WTC11 (cell line): ENCODE measurements at regions not wholly inside any gene's neighbourhood (a gene's known extent, or its start where the extent isn't known, plus 50 kb on each side); places are given as distances from the start of the nearest gene placed in this dataset.

Experiments
- ATAC-seq: fragments of 200-7000 bp; cut with Tn5 transposase; 2 replicates; pipeline ENCODE4 v1.10.0; 2021; ENCODE audit warnings: mild to moderate bottlenecking, moderate library complexity
- CTCF ChIA-PET: fragments of 300-600 bp; sonication (Branson Sonifier 250); formaldehyde crosslinking; loops from one replicate; lab custom pipeline; 2021; ENCODE audit warnings: antibody characterized with exemption; lab: Charles Lee
- POLR2A ChIA-PET: fragments of 350-600 bp; sonication (Branson Sonifier 250); formaldehyde crosslinking; loops from one replicate; lab custom pipeline; 2021; ENCODE audit warnings: antibody characterized with exemption; lab: Charles Lee
- DNase-seq: peaks from one replicate; pipeline ENCODE4 v3.0.0; 2021; ENCODE audit warnings: low spot score
- H3K27ac Mint-ChIP-seq: 2 replicates; pipeline ENCODE4 v1.8.0; 2021; ENCODE audit warnings: mixed read lengths
- H3K27me3 Mint-ChIP-seq: 2 replicates; pipeline ENCODE4 v1.8.0; 2021; ENCODE audit warnings: low read depth, mild to moderate bottlenecking, moderate library complexity, mixed read lengths
- H3K36me3 Mint-ChIP-seq: 2 replicates; pipeline ENCODE4 v1.8.0; 2021; ENCODE audit warnings: mixed read lengths
- H3K4me1 Mint-ChIP-seq: 2 replicates; pipeline ENCODE4 v1.8.0; 2022; ENCODE audit warnings: mixed read lengths
- H3K4me3 Mint-ChIP-seq: 2 replicates; pipeline ENCODE4 v1.8.0; 2021; ENCODE audit warnings: mild to moderate bottlenecking, moderate library complexity, mixed read lengths
- H3K9me3 Mint-ChIP-seq: 2 replicates; pipeline ENCODE4 v1.8.0; 2021; ENCODE audit warnings: mixed read lengths
- ATF1 ChIP-seq: sonication (generic); formaldehyde crosslinking; IDR thresholded peaks from 2 replicates; pipeline ENCODE4 v1.8.1; 2023; ENCODE audit warnings: mild to moderate bottlenecking, moderate library complexity, missing genetic modification reagents
- CREM ChIP-seq: sonication (generic); formaldehyde crosslinking; IDR thresholded peaks from 2 replicates; pipeline ENCODE4 v1.8.1; 2022; ENCODE audit warnings: mild to moderate bottlenecking, missing genetic modification reagents, moderate library complexity
- E2F4 ChIP-seq: sonication (generic); formaldehyde crosslinking; IDR thresholded peaks from 2 replicates; pipeline ENCODE4 v1.8.1; 2022; ENCODE audit warnings: low read depth, mild to moderate bottlenecking, moderate library complexity, missing genetic modification reagents, borderline replicate concordance
- ELF4 ChIP-seq: sonication (generic); formaldehyde crosslinking; IDR thresholded peaks from 2 replicates; pipeline ENCODE4 v1.8.1; 2022; ENCODE audit warnings: low read depth, mild to moderate bottlenecking, moderate library complexity, missing genetic modification reagents
- MYBL2 ChIP-seq: sonication (generic); formaldehyde crosslinking; IDR thresholded peaks from 2 replicates; pipeline ENCODE4 v1.8.1; 2023; ENCODE audit warnings: mild to moderate bottlenecking, moderate library complexity, missing genetic modification reagents
- OVOL2 ChIP-seq: fragments of 250-450 bp; sonication (Bioruptor Pico); IDR thresholded peaks from 2 replicates; pipeline ENCODE4 v1.9.0; 2021; ENCODE audit warnings: mild to moderate bottlenecking, borderline replicate concordance
- PREB ChIP-seq: sonication (generic); formaldehyde crosslinking; IDR thresholded peaks from 2 replicates; pipeline ENCODE4 v1.8.1; 2022; ENCODE audit warnings: mild to moderate bottlenecking, missing genetic modification reagents, moderate library complexity, borderline replicate concordance
- SOX15 ChIP-seq: fragments of 250-450 bp; sonication (Bioruptor Pico); IDR thresholded peaks from 2 replicates; pipeline ENCODE4 v1.9.0; 2021; ENCODE audit warnings: mild to moderate bottlenecking
- SP1 ChIP-seq: sonication (generic); formaldehyde crosslinking; conservative IDR thresholded peaks from 2 replicates; pipeline ENCODE4 v1.8.1; 2022; ENCODE audit warnings: missing genetic modification reagents
- TP53 ChIP-seq: sonication (generic); formaldehyde crosslinking; IDR thresholded peaks from 2 replicates; pipeline ENCODE4 v1.8.1; 2023; ENCODE audit warnings: mild to moderate bottlenecking, missing genetic modification reagents
- ZNF232 ChIP-seq: sonication (generic); formaldehyde crosslinking; IDR thresholded peaks from 2 replicates; pipeline ENCODE4 v1.8.0; 2022; ENCODE audit warnings: mild to moderate bottlenecking, missing genetic modification reagents
- ZNF281 ChIP-seq: sonication (generic); formaldehyde crosslinking; IDR thresholded peaks from 2 replicates; pipeline ENCODE4 v1.8.0; 2023; ENCODE audit warnings: mild to moderate bottlenecking, missing genetic modification reagents
- ZNF532 ChIP-seq: fragments of 250-450 bp; sonication (Bioruptor Pico); IDR thresholded peaks from 2 replicates; pipeline ENCODE4 v1.9.0; 2021; ENCODE audit warnings: mild to moderate bottlenecking, borderline replicate concordance
- ZNF671 ChIP-seq: fragments of 250-450 bp; sonication (Bioruptor Pico); IDR thresholded peaks from 2 replicates; pipeline ENCODE4 v1.8.0; 2021; ENCODE audit warnings: mild to moderate bottlenecking
- ZSCAN18 ChIP-seq: fragments of 250-450 bp; sonication (Bioruptor Pico); IDR thresholded peaks from 2 replicates; pipeline ENCODE4 v2.1.2; 2022; ENCODE audit warnings: mild to moderate bottlenecking, moderate library complexity

- no peak for TF ChIP-seq CREM (CRISPR knock-in tag)
- TF ChIP-seq SP1 (CRISPR knock-in tag), result no peak
- TF ChIP-seq OVOL2, result no peak
- no peak for TF ChIP-seq ELF4
- TF ChIP-seq ATF1, result no peak
Measured at GRCh38 chr5:172569861-172570558, 71.1 kb upstream of the NEURL1B start (continued).

- Mint-ChIP-seq H3K4me3 (no peak overlapping the region), H3K27ac (no peak overlapping the region)
- POLR2A ChIA-PET, result no interaction called here
- no peak for DNase-seq
- TF ChIP-seq ZNF532 (CRISPR knock-in tag) (no peak), PREB (no peak), SOX15 (CRISPR knock-in tag) (no peak), MYBL2 (CRISPR knock-in tag) (no peak), E2F4 (no peak), TP53 (CRISPR knock-in tag) (no peak), ZNF232 (CRISPR knock-in tag) (no peak), ZNF281 (CRISPR knock-in tag) (no peak), ZSCAN18 (CRISPR knock-in tag) (no peak), ZNF671 (CRISPR knock-in tag) (no peak)
- TF ChIP-seq, all 79 proteins: peak for 0
- H3K9me3 Mint-ChIP-seq, result peaks cover 1% of the 10 kb centered on the region; the same call in 1 of the 2 replicates
- H3K27me3 Mint-ChIP-seq, result peaks cover 4% of the 10 kb centered on the region; the same call in 1 of the 2 replicates
- H3K4me1 Mint-ChIP-seq, result peaks cover 28% of the 10 kb centered on the region
- CTCF ChIA-PET, result interaction anchor here (0.6 kb wide), 1 partner anchor 147 kb away, joined by 3 read pairs; no protein-coding TSS in a partner anchor
- ATAC-seq, result no peak
- no peaks in the 10 kb centered on the region for H3K36me3 Mint-ChIP-seq
Measured at GRCh38 chr5:172568308-172568910, 72.7 kb upstream of the NEURL1B start.
